ENCODE measurements at regions not wholly inside any gene's neighbourhood (a gene's known extent, or its start where the extent isn't known, plus 50 kb on each side); places are given as distances from the start of the nearest gene placed in this dataset.

DNA sequence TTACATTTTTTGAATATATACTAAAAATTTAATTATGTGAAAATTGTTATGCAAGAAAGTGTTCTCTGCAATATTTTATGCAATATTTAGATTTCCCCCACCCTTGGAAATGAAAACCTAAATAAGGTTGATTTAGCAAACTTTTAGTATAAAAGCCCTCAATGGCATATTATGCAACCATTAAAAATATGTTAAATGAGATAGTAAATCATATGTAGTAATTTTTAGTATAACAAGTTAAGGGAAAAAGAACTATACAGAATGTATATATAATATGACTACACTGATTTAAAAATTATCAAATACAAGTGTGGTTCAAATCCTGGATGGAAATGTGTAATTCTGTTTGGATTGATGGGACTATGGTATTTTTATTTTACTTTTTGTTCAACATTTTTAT is 116.9 kb upstream of the MEF2C start:
- TF ChIP-seq, protein P1, sequence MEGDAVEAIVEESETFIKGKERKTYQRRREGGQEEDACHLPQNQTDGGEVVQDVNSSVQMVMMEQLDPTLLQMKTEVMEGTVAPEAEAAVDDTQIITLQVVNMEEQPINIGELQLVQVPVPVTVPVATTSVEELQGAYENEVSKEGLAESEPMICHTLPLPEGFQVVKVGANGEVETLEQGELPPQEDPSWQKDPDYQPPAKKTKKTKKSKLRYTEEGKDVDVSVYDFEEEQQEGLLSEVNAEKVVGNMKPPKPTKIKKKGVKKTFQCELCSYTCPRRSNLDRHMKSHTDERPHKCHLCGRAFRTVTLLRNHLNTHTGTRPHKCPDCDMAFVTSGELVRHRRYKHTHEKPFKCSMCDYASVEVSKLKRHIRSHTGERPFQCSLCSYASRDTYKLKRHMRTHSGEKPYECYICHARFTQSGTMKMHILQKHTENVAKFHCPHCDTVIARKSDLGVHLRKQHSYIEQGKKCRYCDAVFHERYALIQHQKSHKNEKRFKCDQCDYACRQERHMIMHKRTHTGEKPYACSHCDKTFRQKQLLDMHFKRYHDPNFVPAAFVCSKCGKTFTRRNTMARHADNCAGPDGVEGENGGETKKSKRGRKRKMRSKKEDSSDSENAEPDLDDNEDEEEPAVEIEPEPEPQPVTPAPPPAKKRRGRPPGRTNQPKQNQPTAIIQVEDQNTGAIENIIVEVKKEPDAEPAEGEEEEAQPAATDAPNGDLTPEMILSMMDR (IDR thresholded peaks at IDR 0.05) = no peak
- TF ChIP-seq ZFX (IDR thresholded peaks at IDR 0.05; ENCODE audit: borderline replicate concordance) = no peak
